ENCODE measurements at regions not wholly inside any gene's neighbourhood (a gene's known extent, or its start where the extent isn't known, plus 50 kb on each side); places are given as distances from the start of the nearest gene placed in this dataset.

- DNase-seq = no peak
Observed at GRCh38 chr4:135283934-135284333, 1082.3 kb upstream of the PABPC4L start.

- no peak for DNase-seq
Observed at GRCh38 chr4:135282676-135283075, 1081.1 kb upstream of the PABPC4L start.

- no peak for DNase-seq
Observed at GRCh38 chr4:135281230-135281629, 1079.6 kb upstream of the PABPC4L start.

GRCh38 chr4:135277980-135278315, 1076.4 kb upstream of the PABPC4L start:
- DNase-seq = peak; percentile 63

- DNase-seq = no peak
Observed at GRCh38 chr4:135277068-135277979, 1075.7 kb upstream of the PABPC4L start.

- DNase-seq = no peak
Observed at GRCh38 chr4:135274416-135274815, 1072.8 kb upstream of the PABPC4L start.

- DNase-seq = no peak
Observed at GRCh38 chr4:135269125-135269890, 1067.7 kb upstream of the PABPC4L start.

- DNase-seq = no peak
Observed at GRCh38 chr4:135268369-135268768, 1066.8 kb upstream of the PABPC4L start.

GRCh38 chr4:135267148-135267865, 1065.7 kb upstream of the PABPC4L start:
- DNase-seq = no peak

GRCh38 chr4:135256111-135256510, 1054.5 kb upstream of the PABPC4L start:
- DNase-seq = peak; percentile 46

GRCh38 chr4:135250040-135250439, 1048.5 kb upstream of the PABPC4L start:
- no peak for DNase-seq

GRCh38 chr4:135249024-135249423, 1047.4 kb upstream of the PABPC4L start:
- DNase-seq = no peak

- DNase-seq = no peak
Observed at GRCh38 chr4:135244696-135245095, 1043.1 kb upstream of the PABPC4L start.

GRCh38 chr4:135244056-135244455, 1042.5 kb upstream of the PABPC4L start:
- DNase-seq = no peak

- DNase-seq = no peak
Observed at GRCh38 chr4:135240796-135241195, 1039.2 kb upstream of the PABPC4L start.

- DNase-seq = no peak
Observed at GRCh38 chr4:135239964-135240363, 1038.4 kb upstream of the PABPC4L start.

GRCh38 chr4:135238940-135239339, 1037.4 kb upstream of the PABPC4L start:
- DNase-seq = no peak

GRCh38 chr4:135236048-135236447, 1034.5 kb upstream of the PABPC4L start:
- DNase-seq = no peak

GRCh38 chr4:135227842-135228241, 1026.3 kb upstream of the PABPC4L start:
- no peak for DNase-seq

GRCh38 chr4:135225551-135225950, 1024.0 kb upstream of the PABPC4L start:
- DNase-seq = no peak

- no peak for DNase-seq
Observed at GRCh38 chr4:135210341-135210740, 1008.8 kb upstream of the PABPC4L start.

- no peak for DNase-seq
Observed at GRCh38 chr4:135207531-135207930, 1005.9 kb upstream of the PABPC4L start.

GRCh38 chr4:135204311-135204710, 1002.7 kb upstream of the PABPC4L start:
- peak; percentile 66 for DNase-seq
